GM12878 (cell line): ENCODE measurements at regions not wholly inside any gene's neighbourhood (a gene's known extent, or its start where the extent isn't known, plus 50 kb on each side); places are given as distances from the start of the nearest gene placed in this dataset.

Experiments used
- CEBPZ ChIP-seq: fragments of 150-350 bp; IDR thresholded peaks from 2 replicates; pipeline ENCODE4 v1.6.1; 2016; ENCODE audit warnings: low read depth, low read length
- DPF2 ChIP-seq: fragments of 450-650 bp; IDR thresholded peaks from 2 replicates; pipeline ENCODE4 v1.6.1; 2017; ENCODE audit warnings: mild to moderate bottlenecking
- E2F4 ChIP-seq: IDR thresholded peaks from 2 replicates; pipeline ENCODE4 v1.6.1; 2012; ENCODE audit warnings: low read depth, low read length, improper control_type of control experiment
- E4F1 ChIP-seq: fragments of 450-650 bp; IDR thresholded peaks from 2 replicates; pipeline ENCODE4 v1.6.1; 2018; ENCODE audit warnings: borderline replicate concordance, mild to moderate bottlenecking; ENCODE audit not compliant: partially characterized antibody
- EGR1 ChIP-seq, 2 experiments: IDR thresholded peaks; 1 replicate in 1 of 2; 2 replicates in 1 of 2; pipeline ENCODE4 v1.6.1; 2011 to 2012; ENCODE audit warnings: low read depth in 2 of 2, low read length in 2 of 2, borderline replicate concordance in 1 of 2, mild to moderate bottlenecking in 1 of 2, moderate library complexity in 1 of 2
- EZH2 ChIP-seq: IDR thresholded peaks from 2 replicates; pipeline ENCODE4 v1.6.1; 2012; ENCODE audit warnings: low read depth, mild to moderate bottlenecking, control low read depth, inconsistent platforms, low read length, borderline replicate concordance; ENCODE audit not compliant: control insufficient read depth
- GABPA ChIP-seq: IDR thresholded peaks from 2 replicates; pipeline ENCODE4 v1.6.1; 2014; ENCODE audit warnings: antibody characterized with exemption, low read depth, mild to moderate bottlenecking, inconsistent platforms
- RELA ChIP-seq: fragments of 450-650 bp; IDR thresholded peaks from 2 replicates; pipeline ENCODE4 v1.8.0; 2014; ENCODE audit warnings: borderline replicate concordance; ENCODE audit not compliant: partially characterized antibody
- RUNX3 ChIP-seq: IDR thresholded peaks from 2 replicates; pipeline ENCODE4 v1.6.1; 2012; ENCODE audit warnings: low read length, inconsistent platforms
- SREBF1 ChIP-seq: IDR thresholded peaks from 2 replicates; pipeline ENCODE4 v1.6.1; 2012; ENCODE audit warnings: mild to moderate bottlenecking, low read length
- ZBED1 ChIP-seq: IDR thresholded peaks from 2 replicates; pipeline ENCODE4 v1.6.1; 2016; ENCODE audit warnings: borderline replicate concordance
- TF ChIP-seq, protein P1 (sequence below): IDR thresholded peaks from 2 replicates; pipeline ENCODE4 v1.6.1; 2011; ENCODE audit warnings: mild to moderate bottlenecking, low read depth, low read length, moderate library complexity; ENCODE audit not compliant: insufficient replicate concordance
- TF ChIP-seq, protein P2 (sequence below): fragments of 450-650 bp; IDR thresholded peaks from 2 replicates; pipeline ENCODE4 v1.6.1; 2014; ENCODE audit warnings: mild to moderate bottlenecking
- TF ChIP-seq, protein P3 (sequence below): fragments of 450-650 bp; IDR thresholded peaks from 2 replicates; pipeline ENCODE4 v1.6.1; 2017; ENCODE audit warnings: mild to moderate bottlenecking
- TF ChIP-seq, protein P4 (sequence below): fragments of 450-650 bp; IDR thresholded peaks from 2 replicates; pipeline ENCODE4 v1.6.1; 2016; ENCODE audit warnings: mild to moderate bottlenecking

GRCh38 chr2:64931246-64932115 is 57.7 kb upstream of the SLC1A4 start (continued):
- TF ChIP-seq CEBPZ: no peak
- TF ChIP-seq E2F4: no peak
- TF ChIP-seq RELA: no peak
- TF ChIP-seq, protein P1, sequence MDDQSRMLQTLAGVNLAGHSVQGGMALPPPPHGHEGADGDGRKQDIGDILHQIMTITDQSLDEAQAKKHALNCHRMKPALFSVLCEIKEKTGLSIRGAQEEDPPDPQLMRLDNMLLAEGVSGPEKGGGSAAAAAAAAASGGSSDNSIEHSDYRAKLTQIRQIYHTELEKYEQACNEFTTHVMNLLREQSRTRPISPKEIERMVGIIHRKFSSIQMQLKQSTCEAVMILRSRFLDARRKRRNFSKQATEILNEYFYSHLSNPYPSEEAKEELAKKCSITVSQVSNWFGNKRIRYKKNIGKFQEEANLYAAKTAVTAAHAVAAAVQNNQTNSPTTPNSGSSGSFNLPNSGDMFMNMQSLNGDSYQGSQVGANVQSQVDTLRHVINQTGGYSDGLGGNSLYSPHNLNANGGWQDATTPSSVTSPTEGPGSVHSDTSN: no peak
- TF ChIP-seq ZBED1: no peak
- TF ChIP-seq DPF2: no peak
- TF ChIP-seq, protein P2, sequence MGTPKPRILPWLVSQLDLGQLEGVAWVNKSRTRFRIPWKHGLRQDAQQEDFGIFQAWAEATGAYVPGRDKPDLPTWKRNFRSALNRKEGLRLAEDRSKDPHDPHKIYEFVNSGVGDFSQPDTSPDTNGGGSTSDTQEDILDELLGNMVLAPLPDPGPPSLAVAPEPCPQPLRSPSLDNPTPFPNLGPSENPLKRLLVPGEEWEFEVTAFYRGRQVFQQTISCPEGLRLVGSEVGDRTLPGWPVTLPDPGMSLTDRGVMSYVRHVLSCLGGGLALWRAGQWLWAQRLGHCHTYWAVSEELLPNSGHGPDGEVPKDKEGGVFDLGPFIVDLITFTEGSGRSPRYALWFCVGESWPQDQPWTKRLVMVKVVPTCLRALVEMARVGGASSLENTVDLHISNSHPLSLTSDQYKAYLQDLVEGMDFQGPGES: no peak
- no peak for TF ChIP-seq EZH2
- TF ChIP-seq, protein P3, sequence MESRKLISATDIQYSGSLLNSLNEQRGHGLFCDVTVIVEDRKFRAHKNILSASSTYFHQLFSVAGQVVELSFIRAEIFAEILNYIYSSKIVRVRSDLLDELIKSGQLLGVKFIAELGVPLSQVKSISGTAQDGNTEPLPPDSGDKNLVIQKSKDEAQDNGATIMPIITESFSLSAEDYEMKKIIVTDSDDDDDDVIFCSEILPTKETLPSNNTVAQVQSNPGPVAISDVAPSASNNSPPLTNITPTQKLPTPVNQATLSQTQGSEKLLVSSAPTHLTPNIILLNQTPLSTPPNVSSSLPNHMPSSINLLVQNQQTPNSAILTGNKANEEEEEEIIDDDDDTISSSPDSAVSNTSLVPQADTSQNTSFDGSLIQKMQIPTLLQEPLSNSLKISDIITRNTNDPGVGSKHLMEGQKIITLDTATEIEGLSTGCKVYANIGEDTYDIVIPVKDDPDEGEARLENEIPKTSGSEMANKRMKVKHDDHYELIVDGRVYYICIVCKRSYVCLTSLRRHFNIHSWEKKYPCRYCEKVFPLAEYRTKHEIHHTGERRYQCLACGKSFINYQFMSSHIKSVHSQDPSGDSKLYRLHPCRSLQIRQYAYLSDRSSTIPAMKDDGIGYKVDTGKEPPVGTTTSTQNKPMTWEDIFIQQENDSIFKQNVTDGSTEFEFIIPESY: no peak
- TF ChIP-seq EGR1 (IDR thresholded peaks at IDR 0.05; ENCODE audit: borderline replicate concordance in 1 of 2, low read depth in 2 of 2, low read length in 2 of 2): no peak
- TF ChIP-seq GABPA: no peak
- TF ChIP-seq, protein P4, sequence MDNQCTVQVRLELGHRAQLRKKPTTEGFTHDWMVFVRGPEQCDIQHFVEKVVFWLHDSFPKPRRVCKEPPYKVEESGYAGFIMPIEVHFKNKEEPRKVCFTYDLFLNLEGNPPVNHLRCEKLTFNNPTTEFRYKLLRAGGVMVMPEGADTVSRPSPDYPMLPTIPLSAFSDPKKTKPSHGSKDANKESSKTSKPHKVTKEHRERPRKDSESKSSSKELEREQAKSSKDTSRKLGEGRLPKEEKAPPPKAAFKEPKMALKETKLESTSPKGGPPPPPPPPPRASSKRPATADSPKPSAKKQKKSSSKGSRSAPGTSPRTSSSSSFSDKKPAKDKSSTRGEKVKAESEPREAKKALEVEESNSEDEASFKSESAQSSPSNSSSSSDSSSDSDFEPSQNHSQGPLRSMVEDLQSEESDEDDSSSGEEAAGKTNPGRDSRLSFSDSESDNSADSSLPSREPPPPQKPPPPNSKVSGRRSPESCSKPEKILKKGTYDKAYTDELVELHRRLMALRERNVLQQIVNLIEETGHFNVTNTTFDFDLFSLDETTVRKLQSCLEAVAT: 0 out of 2 replicates have a peak, but pooled peaks have one; percentile 6
- no peak for TF ChIP-seq E4F1
- no peak for TF ChIP-seq SREBF1
- TF ChIP-seq RUNX3: no peak
